ENCODE measurements at regions not wholly inside any gene's neighbourhood (a gene's known extent, or its start where the extent isn't known, plus 50 kb on each side); places are given as distances from the start of the nearest gene placed in this dataset.
"Not testable (repeated sequence)": the region's sequence is repeated elsewhere in the genome, so short reads cannot be mapped to it uniquely, and the experiment has no call there.

DNA sequence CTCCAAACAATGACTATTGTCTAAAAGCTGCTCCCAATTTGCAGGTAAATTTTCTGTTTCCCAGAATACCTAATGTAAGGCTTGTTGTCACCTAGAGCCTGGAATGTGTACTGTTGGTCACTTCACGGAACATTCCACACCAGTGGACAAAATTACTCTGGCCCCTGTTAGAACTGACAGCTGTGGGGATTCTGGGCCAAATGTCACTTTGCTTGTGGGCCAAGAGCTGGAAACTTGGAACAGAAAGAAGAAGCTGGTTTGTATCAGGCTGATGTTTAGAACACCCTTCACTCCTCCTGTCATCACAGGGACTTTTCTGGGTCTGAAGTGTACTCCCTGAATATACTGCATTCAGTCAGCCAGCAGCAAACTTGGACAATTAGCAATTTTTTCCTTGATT is 495.6 kb upstream of the SYT4 start:
- Histone ChIP-seq H3K9me3 (ENCODE audit: low read length) (no peaks in the 10 kb centered on the region), H3K36me3 (ENCODE audit: insufficient read depth, low read length) (no peaks in the 10 kb centered on the region), H3K4me1 (ENCODE audit: insufficient read depth, low read length) (no peaks in the 10 kb centered on the region), H3K4me3 (ENCODE audit: low read length) (no peak overlapping the region), H3K27ac (ENCODE audit: low read depth, low read length) (no peak overlapping the region), H3K27me3 (ENCODE audit: insufficient read depth, low read length, poor library complexity, severe bottlenecking) (no peaks in the 10 kb centered on the region)
- Mint-ChIP-seq H3K27me3 (no peaks in the 10 kb centered on the region), H3K36me3 (no peaks in the 10 kb centered on the region), H3K9me3 (peaks cover 4 to 27% (median 7%) of the 10 kb centered on the region in 5 donors), H3K4me1 (no peaks in the 10 kb centered on the region), H3K4me3 (no peak overlapping the region), H3K27ac (no peak overlapping the region)
- POLR2A ChIA-PET = no interaction called here
- CTCF ChIA-PET = no interaction called here
- no peak for DNase-seq

DNA sequence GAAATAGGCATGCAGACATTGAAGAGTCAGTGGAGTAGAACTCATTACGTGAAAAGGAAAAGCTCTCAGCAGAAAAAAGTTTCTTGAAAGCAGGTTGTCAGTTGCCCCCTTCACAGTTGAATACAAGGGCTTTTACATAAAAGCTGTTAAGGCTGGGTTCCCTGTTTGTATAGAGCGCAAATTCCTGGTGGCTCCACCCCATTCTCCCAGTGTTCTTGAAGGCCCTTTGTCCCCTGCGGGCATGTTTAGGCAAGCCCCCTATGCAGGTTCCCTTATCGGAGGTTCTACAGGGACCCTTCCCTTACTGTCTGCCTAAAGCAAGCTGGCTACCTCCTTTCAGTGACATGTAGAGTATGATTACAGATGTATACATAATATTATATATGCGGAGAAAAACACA is 497.2 kb upstream of the SYT4 start:
- Mint-ChIP-seq H3K9me3 (peaks cover 0 to 15% (median 2%) of the 10 kb centered on the region in 5 donors), H3K4me3 (no peak overlapping the region), H3K4me1 (no peaks in the 10 kb centered on the region), H3K27me3 (no peaks in the 10 kb centered on the region), H3K27ac (no peak overlapping the region), H3K36me3 (no peaks in the 10 kb centered on the region)
- H3K27me3 ChIP-seq (ENCODE audit: insufficient read depth, low read length, poor library complexity, severe bottlenecking) = no peaks in the 10 kb centered on the region
- no peaks in the 10 kb centered on the region for H3K36me3 ChIP-seq (ENCODE audit: insufficient read depth, low read length)
- no peaks in the 10 kb centered on the region for H3K9me3 ChIP-seq (ENCODE audit: low read length)
- no peak overlapping the region for H3K27ac ChIP-seq (ENCODE audit: low read depth, low read length)
- H3K4me1 ChIP-seq (ENCODE audit: insufficient read depth, low read length) = no peaks in the 10 kb centered on the region
- ChIA-PET CTCF (no interaction called here), POLR2A (no interaction called here)
- no peak for DNase-seq
- H3K4me3 ChIP-seq (ENCODE audit: low read length) = no peak overlapping the region

DNA sequence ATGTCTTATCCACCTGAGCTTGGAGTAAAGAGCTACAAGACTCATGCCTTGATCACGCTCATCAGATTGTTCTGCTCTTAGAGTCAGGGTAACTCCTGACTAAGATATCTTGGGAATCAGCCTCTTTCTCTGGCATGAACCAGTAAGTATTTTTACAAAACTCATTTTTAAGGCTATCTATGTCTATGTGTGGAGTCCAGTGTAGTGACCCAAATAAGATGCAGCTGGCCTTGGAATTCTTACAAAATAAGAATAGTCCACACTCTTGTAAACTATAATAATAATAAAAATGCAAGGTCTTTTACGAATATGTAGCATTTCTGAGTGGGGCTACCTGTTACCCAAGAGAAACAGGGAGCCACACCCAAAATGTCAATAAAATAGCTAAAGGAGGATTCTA is 498.3 kb upstream of the SYT4 start:
- Histone ChIP-seq H3K27me3 (ENCODE audit: insufficient read depth, low read length, poor library complexity, severe bottlenecking) (no peaks in the 10 kb centered on the region), H3K9me3 (ENCODE audit: low read length) (no peaks in the 10 kb centered on the region), H3K4me3 (ENCODE audit: low read length) (no peak overlapping the region), H3K27ac (ENCODE audit: low read depth, low read length) (no peak overlapping the region), H3K4me1 (ENCODE audit: insufficient read depth, low read length) (no peaks in the 10 kb centered on the region), H3K36me3 (ENCODE audit: insufficient read depth, low read length) (no peaks in the 10 kb centered on the region)
- ChIA-PET CTCF (no interaction called here), POLR2A (no interaction called here)
- no peak overlapping the region for H3K4me3 Mint-ChIP-seq
- peaks cover 0 to 20% (median 2%) of the 10 kb centered on the region in 5 donors for H3K9me3 Mint-ChIP-seq
- H3K36me3 Mint-ChIP-seq = no peaks in the 10 kb centered on the region
- H3K27me3 Mint-ChIP-seq = no peaks in the 10 kb centered on the region
- H3K4me1 Mint-ChIP-seq = no peaks in the 10 kb centered on the region
- DNase-seq = no peak
- H3K27ac Mint-ChIP-seq = no peak overlapping the region

DNA sequence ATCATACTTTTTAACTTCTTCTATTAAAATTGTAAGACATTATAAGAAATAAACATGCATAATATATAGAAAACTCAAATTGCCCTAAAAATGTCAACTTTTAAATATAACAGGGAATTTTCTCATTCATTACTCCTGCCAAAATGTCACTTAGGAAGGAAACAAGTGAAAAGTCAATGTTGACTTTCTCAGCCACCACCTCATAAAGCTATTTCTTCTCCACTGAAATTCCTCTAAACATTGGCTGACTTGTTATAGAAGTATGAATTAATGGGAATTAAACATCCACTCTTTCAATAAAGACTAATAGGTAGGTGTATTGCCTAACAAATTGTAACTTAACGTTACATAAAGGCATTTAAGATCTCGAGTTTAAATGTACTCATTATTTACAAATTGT is 499.7 kb upstream of the SYT4 start:
- DNase-seq = no peak
- H3K36me3 Mint-ChIP-seq = no peaks in the 10 kb centered on the region
- Histone ChIP-seq H3K4me3 (ENCODE audit: low read length) (no peak overlapping the region), H3K36me3 (ENCODE audit: insufficient read depth, low read length) (no peaks in the 10 kb centered on the region), H3K27me3 (ENCODE audit: insufficient read depth, low read length, poor library complexity, severe bottlenecking) (no peaks in the 10 kb centered on the region), H3K4me1 (ENCODE audit: insufficient read depth, low read length) (no peaks in the 10 kb centered on the region), H3K9me3 (ENCODE audit: low read length) (no peaks in the 10 kb centered on the region), H3K27ac (ENCODE audit: low read depth, low read length) (no peak overlapping the region)
- no peak overlapping the region for H3K4me3 Mint-ChIP-seq
- POLR2A ChIA-PET = no interaction called here
- H3K9me3 Mint-ChIP-seq = peaks cover under 1 to 20% (median 2%) of the 10 kb centered on the region in 5 donors
- H3K27ac Mint-ChIP-seq = no peak overlapping the region
- H3K27me3 Mint-ChIP-seq = no peaks in the 10 kb centered on the region
- H3K4me1 Mint-ChIP-seq = no peaks in the 10 kb centered on the region
- CTCF ChIA-PET = no interaction called here

DNA sequence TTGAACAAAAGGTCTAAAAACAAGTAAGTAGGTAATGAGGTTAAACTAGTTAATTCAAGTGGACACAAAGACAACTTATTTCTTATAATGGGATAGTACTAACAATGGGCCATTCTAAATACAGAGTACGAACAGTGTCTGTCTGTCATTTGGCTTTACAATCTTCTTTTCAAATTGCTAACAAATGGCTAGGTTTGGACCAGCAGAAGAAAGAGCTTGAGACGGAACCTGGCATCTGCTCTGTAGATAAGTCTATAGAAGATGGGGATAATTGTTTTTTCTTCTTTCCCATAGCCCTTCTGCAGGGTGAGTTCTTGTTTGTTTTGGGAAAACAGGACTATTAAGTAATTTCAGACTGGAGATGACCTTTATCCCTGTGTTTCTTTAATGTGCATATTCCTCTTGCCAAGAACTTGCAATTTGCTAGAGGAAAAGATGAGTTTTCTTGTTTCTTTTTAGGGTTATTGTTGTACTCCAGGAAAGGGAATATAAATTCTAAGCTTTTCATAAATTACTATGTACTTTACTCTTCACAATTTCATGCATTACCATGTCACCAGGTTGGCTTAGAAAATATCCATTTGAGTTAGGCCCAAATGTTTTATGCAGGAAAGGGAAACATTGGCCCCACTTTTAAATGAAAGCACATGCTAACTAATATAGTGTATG is 500.5 kb upstream of the SYT4 start:
- Histone ChIP-seq H3K36me3 (ENCODE audit: insufficient read depth, low read length) (no peaks in the 10 kb centered on the region), H3K27me3 (ENCODE audit: insufficient read depth, low read length, poor library complexity, severe bottlenecking) (no peaks in the 10 kb centered on the region), H3K9me3 (ENCODE audit: low read length) (no peaks in the 10 kb centered on the region), H3K4me1 (ENCODE audit: insufficient read depth, low read length) (no peaks in the 10 kb centered on the region), H3K4me3 (ENCODE audit: low read length) (no peak overlapping the region), H3K27ac (ENCODE audit: low read depth, low read length) (no peak overlapping the region)
- Mint-ChIP-seq H3K9me3 (peaks cover 2 to 20% (median 6%) of the 10 kb centered on the region in 5 donors), H3K4me1 (no peaks in the 10 kb centered on the region), H3K27ac (no peak overlapping the region), H3K36me3 (no peaks in the 10 kb centered on the region), H3K27me3 (no peaks in the 10 kb centered on the region), H3K4me3 (no peak overlapping the region)
- ChIA-PET CTCF (no interaction called here), POLR2A (no interaction called here)
- DNase-seq = no peak

DNA sequence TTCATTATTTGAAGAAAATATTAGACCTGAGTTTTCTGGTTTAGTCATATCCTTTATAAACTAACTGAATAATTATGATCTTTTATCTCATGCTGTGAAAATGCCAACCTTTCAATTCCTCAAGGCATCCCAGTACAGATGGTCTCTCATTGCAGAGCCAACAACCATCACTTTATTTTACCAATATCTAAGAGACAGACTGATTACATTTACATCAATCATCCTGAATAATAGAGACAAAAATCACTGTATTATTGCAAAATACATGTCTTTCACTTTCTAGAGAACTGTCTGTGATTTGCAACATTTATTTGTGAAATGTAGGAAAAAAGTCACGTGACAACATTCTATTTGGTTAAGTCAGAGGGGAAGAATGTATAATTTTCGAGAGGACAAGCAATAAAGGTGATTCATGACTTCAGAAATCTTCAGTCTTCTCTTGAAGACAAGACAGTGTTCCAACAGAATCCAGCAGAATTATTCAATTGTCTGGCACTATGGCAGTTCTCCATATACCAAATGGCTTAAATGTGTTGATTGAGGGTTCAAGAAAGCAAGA is 503.6 kb upstream of the SYT4 start:
- CTCF ChIA-PET = no interaction called here
- Mint-ChIP-seq H3K36me3 (no peaks in the 10 kb centered on the region), H3K4me1 (no peaks in the 10 kb centered on the region), H3K9me3 (peaks cover 2 to 12% (median 7%) of the 10 kb centered on the region in 5 donors), H3K27me3 (no peaks in the 10 kb centered on the region), H3K27ac (no peak overlapping the region), H3K4me3 (no peak overlapping the region)
- Histone ChIP-seq H3K27ac (ENCODE audit: low read depth, low read length) (no peak overlapping the region), H3K36me3 (ENCODE audit: insufficient read depth, low read length) (no peaks in the 10 kb centered on the region), H3K27me3 (ENCODE audit: insufficient read depth, low read length, poor library complexity, severe bottlenecking) (no peaks in the 10 kb centered on the region), H3K9me3 (ENCODE audit: low read length) (no peaks in the 10 kb centered on the region), H3K4me3 (ENCODE audit: low read length) (no peak overlapping the region), H3K4me1 (ENCODE audit: insufficient read depth, low read length) (no peaks in the 10 kb centered on the region)
- POLR2A ChIA-PET = no interaction called here
- DNase-seq = no peak

DNA sequence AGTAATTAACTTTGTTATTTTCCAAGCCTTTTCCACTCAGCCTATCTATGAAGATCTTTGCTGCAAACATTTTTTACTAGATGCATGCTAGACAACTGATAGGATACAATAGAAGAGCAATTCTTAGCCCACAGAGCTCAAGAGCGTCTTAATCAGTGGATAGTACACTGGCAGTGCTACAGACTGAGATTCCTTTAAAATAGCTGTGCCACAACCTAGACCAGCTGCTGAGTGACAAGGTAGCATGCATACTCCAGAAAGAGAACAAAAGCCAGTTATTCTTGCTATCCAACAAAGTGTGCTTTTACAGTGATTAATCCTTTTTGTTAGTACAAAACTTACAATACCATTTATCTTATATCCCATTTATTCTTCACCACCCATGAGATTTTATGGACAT is 507.9 kb upstream of the SYT4 start:
- POLR2A ChIA-PET = no interaction called here
- H3K36me3 Mint-ChIP-seq = no peaks in the 10 kb centered on the region
- Histone ChIP-seq H3K27me3 (ENCODE audit: insufficient read depth, low read length, poor library complexity, severe bottlenecking) (no peaks in the 10 kb centered on the region), H3K4me1 (ENCODE audit: insufficient read depth, low read length) (no peaks in the 10 kb centered on the region), H3K9me3 (ENCODE audit: low read length) (no peaks in the 10 kb centered on the region), H3K27ac (ENCODE audit: low read depth, low read length) (no peak overlapping the region), H3K4me3 (ENCODE audit: low read length) (no peak overlapping the region), H3K36me3 (ENCODE audit: insufficient read depth, low read length) (no peaks in the 10 kb centered on the region)
- H3K4me3 Mint-ChIP-seq = no peak overlapping the region
- CTCF ChIA-PET = no interaction called here
- no peak overlapping the region for H3K27ac Mint-ChIP-seq
- no peaks in the 10 kb centered on the region for H3K27me3 Mint-ChIP-seq
- H3K4me1 Mint-ChIP-seq = no peaks in the 10 kb centered on the region
- peaks cover 2 to 20% (median 7%) of the 10 kb centered on the region in 5 donors for H3K9me3 Mint-ChIP-seq
- no peak for DNase-seq

DNA sequence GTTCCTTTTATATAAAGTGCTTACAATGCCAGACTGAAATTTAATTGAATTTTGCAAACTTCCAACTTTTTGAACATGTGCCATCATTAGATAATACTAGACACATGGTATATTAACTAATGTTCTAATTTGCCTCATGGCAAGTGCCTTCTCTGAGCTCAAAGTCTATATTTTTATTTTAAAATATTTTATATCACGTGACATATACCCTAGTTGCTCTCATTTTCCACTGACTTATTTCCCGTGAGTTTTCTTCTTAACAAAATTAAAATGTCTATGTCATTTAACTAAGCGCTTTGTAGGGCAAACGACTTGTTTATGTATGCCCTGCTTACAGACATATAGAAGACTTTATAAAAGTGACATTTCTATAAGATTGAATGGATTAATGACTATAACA is 509.6 kb upstream of the SYT4 start:
- Mint-ChIP-seq H3K27me3 (no peaks in the 10 kb centered on the region), H3K27ac (no peak overlapping the region), H3K4me3 (no peak overlapping the region), H3K36me3 (no peaks in the 10 kb centered on the region), H3K9me3 (peaks cover 2 to 20% (median 7%) of the 10 kb centered on the region in 5 donors), H3K4me1 (no peaks in the 10 kb centered on the region)
- POLR2A ChIA-PET = no interaction called here
- H3K27ac ChIP-seq (ENCODE audit: low read depth, low read length) = no peak overlapping the region
- CTCF ChIA-PET = no interaction called here
- no peak overlapping the region for H3K4me3 ChIP-seq (ENCODE audit: low read length)
- no peaks in the 10 kb centered on the region for H3K36me3 ChIP-seq (ENCODE audit: insufficient read depth, low read length)
- H3K9me3 ChIP-seq (ENCODE audit: low read length) = no peaks in the 10 kb centered on the region
- no peaks in the 10 kb centered on the region for H3K4me1 ChIP-seq (ENCODE audit: insufficient read depth, low read length)
- no peak for DNase-seq
- H3K27me3 ChIP-seq (ENCODE audit: insufficient read depth, low read length, poor library complexity, severe bottlenecking) = no peaks in the 10 kb centered on the region

DNA sequence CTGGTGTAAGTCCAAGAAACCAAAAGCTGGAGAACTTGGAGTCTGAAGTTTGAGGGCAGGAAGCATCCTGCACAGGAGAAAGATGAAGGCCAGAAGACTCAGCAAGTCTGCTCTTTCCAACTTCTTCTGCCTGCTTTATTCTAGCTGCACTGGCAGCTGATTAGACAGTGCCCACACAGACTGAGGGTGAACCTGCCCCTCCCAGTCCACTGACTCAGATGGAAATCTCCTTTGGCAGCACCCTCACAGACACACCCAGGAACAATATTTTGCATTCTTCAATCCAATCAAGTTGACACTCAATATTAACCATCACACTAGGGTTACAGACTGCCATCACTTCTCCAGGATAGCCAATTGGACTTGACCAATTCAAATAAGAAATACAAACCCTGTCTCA is 510.4 kb upstream of the SYT4 start:
- POLR2A ChIA-PET; DNase-seq; H3K9me3 ChIP-seq (ENCODE audit: low read length); H3K27ac Mint-ChIP-seq; H3K36me3 ChIP-seq (ENCODE audit: insufficient read depth, low read length); H3K4me1 ChIP-seq (ENCODE audit: insufficient read depth, low read length); H3K4me3 ChIP-seq (ENCODE audit: low read length); H3K36me3 Mint-ChIP-seq; H3K4me3 Mint-ChIP-seq; H3K27me3 ChIP-seq (ENCODE audit: insufficient read depth, low read length, poor library complexity, severe bottlenecking); H3K27me3 Mint-ChIP-seq; H3K27ac ChIP-seq (ENCODE audit: low read depth, low read length); H3K4me1 Mint-ChIP-seq; CTCF ChIA-PET: not testable (repeated sequence)
- H3K9me3 Mint-ChIP-seq = peaks cover 2 to 14% (median 7%) of the 10 kb centered on the region in 5 donors

Measured in CD8-positive, alpha-beta memory T cell (primary cell).